ENCODE measurements at regions not wholly inside any gene's neighbourhood (a gene's known extent, or its start where the extent isn't known, plus 50 kb on each side); places are given as distances from the start of the nearest gene placed in this dataset.
"Not testable (repeated sequence)": the region's sequence is repeated elsewhere in the genome, so short reads cannot be mapped to it uniquely, and the experiment has no call there.

DNA sequence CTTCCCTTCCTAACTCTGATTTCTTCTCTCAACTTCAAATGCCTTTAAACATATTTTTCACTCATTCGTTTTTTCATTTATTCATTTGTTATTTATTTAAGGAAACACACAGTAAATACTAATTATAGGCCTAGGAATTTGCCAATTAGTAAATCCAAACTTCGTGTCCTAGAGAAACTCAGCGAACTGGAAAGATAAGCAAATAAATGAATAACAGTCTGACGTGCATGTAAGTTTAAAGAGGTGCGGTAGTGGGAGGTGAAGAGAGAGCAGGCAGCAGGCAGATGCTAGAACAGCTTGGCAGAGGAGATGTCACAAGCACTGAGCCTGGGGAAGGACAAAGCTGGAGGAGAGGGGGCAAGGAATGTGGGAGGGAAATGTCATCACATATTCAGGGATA, 228.2 kb downstream of the DPY19L2 start:
- no peak overlapping the region for H3K4me3 Mint-ChIP-seq
- H3K4ac ChIP-seq (ENCODE audit: low read depth, low read length): no peak overlapping the region
- no peak overlapping the region for H3T11ph ChIP-seq (ENCODE audit: low read length)
- no peak overlapping the region for H2BK5ac ChIP-seq (ENCODE audit: insufficient read length, low read length)
- no peaks in the 10 kb centered on the region for H3K79me1 ChIP-seq (ENCODE audit: insufficient read depth, low read depth, low read length, poor library complexity, severe bottlenecking)
- no peak overlapping the region for H2BK15ac ChIP-seq (ENCODE audit: low read depth, low read length)
- no peak overlapping the region for H3K23ac ChIP-seq (ENCODE audit: insufficient read length, low read depth, low read length)
- TF ChIP-seq, protein P1, sequence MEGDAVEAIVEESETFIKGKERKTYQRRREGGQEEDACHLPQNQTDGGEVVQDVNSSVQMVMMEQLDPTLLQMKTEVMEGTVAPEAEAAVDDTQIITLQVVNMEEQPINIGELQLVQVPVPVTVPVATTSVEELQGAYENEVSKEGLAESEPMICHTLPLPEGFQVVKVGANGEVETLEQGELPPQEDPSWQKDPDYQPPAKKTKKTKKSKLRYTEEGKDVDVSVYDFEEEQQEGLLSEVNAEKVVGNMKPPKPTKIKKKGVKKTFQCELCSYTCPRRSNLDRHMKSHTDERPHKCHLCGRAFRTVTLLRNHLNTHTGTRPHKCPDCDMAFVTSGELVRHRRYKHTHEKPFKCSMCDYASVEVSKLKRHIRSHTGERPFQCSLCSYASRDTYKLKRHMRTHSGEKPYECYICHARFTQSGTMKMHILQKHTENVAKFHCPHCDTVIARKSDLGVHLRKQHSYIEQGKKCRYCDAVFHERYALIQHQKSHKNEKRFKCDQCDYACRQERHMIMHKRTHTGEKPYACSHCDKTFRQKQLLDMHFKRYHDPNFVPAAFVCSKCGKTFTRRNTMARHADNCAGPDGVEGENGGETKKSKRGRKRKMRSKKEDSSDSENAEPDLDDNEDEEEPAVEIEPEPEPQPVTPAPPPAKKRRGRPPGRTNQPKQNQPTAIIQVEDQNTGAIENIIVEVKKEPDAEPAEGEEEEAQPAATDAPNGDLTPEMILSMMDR (conservative IDR thresholded peaks at IDR 0.05): no peak
- no peak overlapping the region for H2AFZ ChIP-seq (ENCODE audit: low read length)
- H2AK5ac ChIP-seq (ENCODE audit: insufficient read length, low read length): no peak overlapping the region
- H3K36me3 Mint-ChIP-seq (ENCODE audit: insufficient read depth in 1 of 3, low read depth in 3 of 3): peaks cover 0 to 2% (median 0%) of the 10 kb centered on the region in 3 experiments; a peak in 2 of 7 replicates
- no peaks in the 10 kb centered on the region for H3K9me3 ChIP-seq (ENCODE audit: control insufficient read depth, low read depth, low read length)
- H2BK20ac ChIP-seq (ENCODE audit: low read depth, low read length, poor library complexity, severe bottlenecking): no peak overlapping the region
- H4K8ac ChIP-seq (replicated peaks; ENCODE audit: insufficient read length, low read depth, low read length): no peak overlapping the region
- no peak overlapping the region for H3K14ac ChIP-seq (ENCODE audit: insufficient read depth, low read length)
- H3K27me3 Mint-ChIP-seq (ENCODE audit: low read depth): no peaks in the 10 kb centered on the region
- DNase-seq: no peak
- H3K79me2 ChIP-seq (ENCODE audit: insufficient read depth, low read length): no peaks in the 10 kb centered on the region
- H4K5ac ChIP-seq (ENCODE audit: insufficient read length, low read depth, low read length): no peak overlapping the region
- H3K27ac ChIP-seq (ENCODE audit: insufficient read length, low read depth, low read length): no peak overlapping the region
- no peak overlapping the region for H3K56ac ChIP-seq (ENCODE audit: insufficient read length, low read depth, low read length)
- H3K27ac Mint-ChIP-seq: no peak overlapping the region
- no peak overlapping the region for H3K9ac ChIP-seq (ENCODE audit: extremely low read depth, insufficient read length, low read length)
- no peaks in the 10 kb centered on the region for H3K23me2 ChIP-seq (ENCODE audit: insufficient read length, low read depth, low read length, poor library complexity, severe bottlenecking)
- no peak overlapping the region for H3K4me2 ChIP-seq (ENCODE audit: insufficient read depth, insufficient read length, low read length)
- no peaks in the 10 kb centered on the region for H3K4me1 Mint-ChIP-seq
- H3K27me3 ChIP-seq (ENCODE audit: insufficient read depth, low read length): no peaks in the 10 kb centered on the region
- no peak overlapping the region for H3K18ac ChIP-seq (ENCODE audit: insufficient read length, low read depth, low read length)
- H4K20me1 ChIP-seq (ENCODE audit: control insufficient read depth, insufficient read depth, insufficient read length): no peaks in the 10 kb centered on the region
- 100% methylated on average over 1 of the region's 5 CpGs for WGBS (ENCODE audit: extremely low coverage, insufficient read length, low lambda C conversion rate)
- H3K9me3 Mint-ChIP-seq: peaks cover 4 to 7% of the 10 kb centered on the region in 2 experiments; a peak in 3 of 5 replicates
- no peak overlapping the region for H2BK12ac ChIP-seq (ENCODE audit: insufficient read length, low read depth, low read length)
- H3K4me1 ChIP-seq (ENCODE audit: insufficient read depth, low read length): no peaks in the 10 kb centered on the region
- H4K91ac ChIP-seq (ENCODE audit: insufficient read length, low read depth, low read length): no peak overlapping the region
- no peak overlapping the region for H2BK120ac ChIP-seq (ENCODE audit: low read depth, low read length, poor library complexity, severe bottlenecking)

DNA sequence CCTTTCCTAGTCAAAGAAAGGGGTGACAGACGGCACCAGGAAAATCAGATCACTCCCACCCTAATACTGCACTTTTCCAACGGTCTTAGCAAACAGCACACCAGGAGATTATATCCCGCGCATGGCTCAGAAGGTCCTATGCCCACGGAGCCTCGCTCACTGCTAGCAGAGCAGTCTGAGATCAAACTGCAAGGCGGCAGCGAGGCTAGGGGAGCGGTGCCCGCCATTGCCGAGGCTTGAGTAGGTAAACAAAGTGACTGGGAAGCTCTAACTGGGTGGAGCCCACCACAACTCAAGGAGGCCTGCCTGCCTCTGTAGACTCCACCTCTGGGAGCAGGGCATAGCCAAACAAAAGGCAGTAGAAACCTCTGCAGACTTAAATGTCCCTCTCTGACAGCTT, 233.9 kb downstream of the DPY19L2 start:
- not testable (repeated sequence) for H3K23me2 ChIP-seq (ENCODE audit: insufficient read length, low read depth, low read length, poor library complexity, severe bottlenecking); H3K56ac ChIP-seq (ENCODE audit: insufficient read length, low read depth, low read length); H2BK120ac ChIP-seq (ENCODE audit: low read depth, low read length, poor library complexity, severe bottlenecking); H3K27me3 Mint-ChIP-seq (ENCODE audit: low read depth); H3K27me3 ChIP-seq (ENCODE audit: insufficient read depth, low read length); H3K9ac ChIP-seq (ENCODE audit: extremely low read depth, insufficient read length, low read length); H2AFZ ChIP-seq (ENCODE audit: low read length); H3K18ac ChIP-seq (ENCODE audit: insufficient read length, low read depth, low read length); H4K5ac ChIP-seq (ENCODE audit: insufficient read length, low read depth, low read length); H2BK20ac ChIP-seq (ENCODE audit: low read depth, low read length, poor library complexity, severe bottlenecking); H3K79me2 ChIP-seq (ENCODE audit: insufficient read depth, low read length); H3K4ac ChIP-seq (ENCODE audit: low read depth, low read length); H2BK12ac ChIP-seq (ENCODE audit: insufficient read length, low read depth, low read length); H4K20me1 ChIP-seq (ENCODE audit: control insufficient read depth, insufficient read depth, insufficient read length); H2BK5ac ChIP-seq (ENCODE audit: insufficient read length, low read length); DNase-seq; H3K4me1 ChIP-seq (ENCODE audit: insufficient read depth, low read length); H3K9me3 ChIP-seq (ENCODE audit: control insufficient read depth, low read depth, low read length); H3K4me1 Mint-ChIP-seq; H3K79me1 ChIP-seq (ENCODE audit: insufficient read depth, low read depth, low read length, poor library complexity, severe bottlenecking); H4K8ac ChIP-seq (replicated peaks; ENCODE audit: insufficient read length, low read depth, low read length); H3K27ac ChIP-seq (ENCODE audit: insufficient read length, low read depth, low read length); H3K23ac ChIP-seq (ENCODE audit: insufficient read length, low read depth, low read length); H3K4me2 ChIP-seq (ENCODE audit: insufficient read depth, insufficient read length, low read length); H3K14ac ChIP-seq (ENCODE audit: insufficient read depth, low read length); H3K4me3 Mint-ChIP-seq; H4K91ac ChIP-seq (ENCODE audit: insufficient read length, low read depth, low read length); H3K27ac Mint-ChIP-seq; H2BK15ac ChIP-seq (ENCODE audit: low read depth, low read length); H3T11ph ChIP-seq (ENCODE audit: low read length); H2AK5ac ChIP-seq (ENCODE audit: insufficient read length, low read length)
- peaks cover 23 to 24% of the 10 kb centered on the region in 2 experiments for H3K9me3 Mint-ChIP-seq
- peaks cover 0 to 10% (median 2%) of the 10 kb centered on the region in 3 experiments; a peak in 5 of 7 replicates for H3K36me3 Mint-ChIP-seq (ENCODE audit: insufficient read depth in 1 of 3, low read depth in 3 of 3)
- WGBS (ENCODE audit: extremely low coverage, insufficient read length, low lambda C conversion rate): no CpG with 5 or more reads among the region's 11 CpGs
